Keratinocyte (primary cell): ENCODE measurements at regions not wholly inside any gene's neighbourhood (a gene's known extent, or its start where the extent isn't known, plus 50 kb on each side); places are given as distances from the start of the nearest gene placed in this dataset.

Experiments
- DNase-seq: peaks from one replicate; pipeline ENCODE4 v3.0.0-alpha.2; 2011; ENCODE audit warnings: low read depth, missing footprints, low spot score
- FAIRE-seq: peaks from 2 replicates; lab custom pipeline; 2011; peaks lifted over from hg19 to GRCh38; lab: Jason Lieb, UNC
- H2AFZ ChIP-seq: 2 replicates; pipeline ENCODE4 v1.6.0; 2012; ENCODE audit warnings: low read length, control low read depth, inconsistent platforms; ENCODE audit not compliant: control insufficient read depth
- H3K27ac ChIP-seq: 2 replicates; pipeline ENCODE4 v1.5.1; 2011; ENCODE audit warnings: low read length; ENCODE audit not compliant: control insufficient read depth, insufficient read depth
- H3K27me3 ChIP-seq: 3 replicates; pipeline ENCODE4 v1.6.0; 2011; ENCODE audit warnings: low read length; ENCODE audit not compliant: control insufficient read depth, insufficient read depth; ENCODE audit errors: extremely low read depth
- H3K36me3 ChIP-seq, 2 experiments: 2 replicates in 1 of 2; 3 replicates in 1 of 2; pipeline ENCODE4 v1.5.1; 2011; ENCODE audit warnings: low read length in 2 of 2, mild to moderate bottlenecking in 1 of 2; ENCODE audit not compliant: control insufficient read depth in 2 of 2, insufficient read depth in 2 of 2; ENCODE audit errors: extremely low read depth in 1 of 2
- H3K4me1 ChIP-seq: 3 replicates; pipeline ENCODE4 v1.5.1; 2011; ENCODE audit warnings: low read length; ENCODE audit not compliant: control insufficient read depth, insufficient read depth; ENCODE audit errors: extremely low read depth
- H3K4me2 ChIP-seq: 3 replicates; pipeline ENCODE4 v1.6.0; 2011; ENCODE audit warnings: low read depth, low read length; ENCODE audit not compliant: control insufficient read depth, insufficient read depth; ENCODE audit errors: extremely low read depth
- H3K4me3 ChIP-seq, 3 experiments: fragments of 200-600 bp in 1 of 3; sonication (generic) in 1 of 3; 2 replicates in 2 of 3; 3 replicates in 1 of 3; pipeline ENCODE4 v1.5.1; 2011 to 2016; ENCODE audit warnings: low read length in 3 of 3, mild to moderate bottlenecking in 3 of 3, control low read depth in 2 of 3, inconsistent platforms in 1 of 3, low read depth in 1 of 3, mixed read lengths in 1 of 3, mixed run types in 1 of 3, moderate library complexity in 1 of 3; ENCODE audit not compliant: control insufficient read depth in 2 of 3, insufficient read depth in 2 of 3; ENCODE audit errors: extremely low read depth in 1 of 3
- H3K79me2 ChIP-seq: 2 replicates; pipeline ENCODE4 v1.6.0; 2012; ENCODE audit warnings: low read length; ENCODE audit not compliant: control insufficient read depth, insufficient read depth
- H3K9ac ChIP-seq: 3 replicates; pipeline ENCODE4 v1.6.0; 2011; ENCODE audit warnings: low read length; ENCODE audit not compliant: control insufficient read depth, insufficient read depth; ENCODE audit errors: extremely low read depth
- H3K9me1 ChIP-seq: 3 replicates; pipeline ENCODE4 v1.6.0; 2011; ENCODE audit warnings: low read length; ENCODE audit not compliant: control insufficient read depth, insufficient read depth; ENCODE audit errors: extremely low read depth
- H3K9me3 ChIP-seq: 2 replicates; pipeline ENCODE4 v1.5.1; 2012; ENCODE audit warnings: low read depth, low read length; ENCODE audit not compliant: control insufficient read depth
- H4K20me1 ChIP-seq: 3 replicates; pipeline ENCODE4 v1.6.0; 2011; ENCODE audit warnings: low read length; ENCODE audit not compliant: control insufficient read depth, insufficient read depth; ENCODE audit errors: extremely low read depth
- CTCF ChIP-seq, 3 experiments: IDR thresholded peaks in 1 of 3; conservative IDR thresholded peaks in 1 of 3; optimal IDR thresholded peaks in 1 of 3; 2 replicates in 2 of 3; 3 replicates in 1 of 3; pipeline versions ENCODE3 to v1.5.1; 2011; ENCODE audit warnings: low read length in 3 of 3, mild to moderate bottlenecking in 3 of 3, moderate library complexity in 2 of 3, control low read depth in 1 of 3, inconsistent platforms in 1 of 3; ENCODE audit not compliant: insufficient read depth in 2 of 3; ENCODE audit errors: extremely low read depth in 1 of 3
- EZH2 ChIP-seq: IDR thresholded peaks from one replicate; pipeline ENCODE4 v1.6.1; 2012; ENCODE audit warnings: inconsistent platforms, mild to moderate bottlenecking, low read length, moderate library complexity
- dilution Hi-C: fragments of 300-500 bp; cut with MboI; formaldehyde crosslinking; loops from one replicate; pipeline ENCODE4 v1.7.0; 2020; ENCODE audit warnings: low sequenced_read_pairs; ENCODE audit not compliant: extremely low pct_ligation_motif_present

GRCh38 chr13:73779881-73780280 lies 354.3 kb downstream of the KLF12 start:
- dilution Hi-C loops: no loop called here
- Histone ChIP-seq H2AFZ (no peak overlapping the region), H3K9me3 (no peaks in the 10 kb centered on the region), H3K27ac (no peak overlapping the region), H3K79me2 (no peaks in the 10 kb centered on the region), H3K4me3 (no peak overlapping the region), H3K9me1 (no peaks in the 10 kb centered on the region), H3K9ac (no peak overlapping the region), H3K4me1 (no peaks in the 10 kb centered on the region), H3K27me3 (no peaks in the 10 kb centered on the region), H3K4me2 (no peak overlapping the region), H4K20me1 (no peaks in the 10 kb centered on the region), H3K36me3 (no peaks in the 10 kb centered on the region)
- DNase-seq (no peak), FAIRE-seq (no peak)
- TF ChIP-seq EZH2 (no peak), CTCF (optimal IDR thresholded peaks at IDR 0.05 in 1 of 3, IDR thresholded peaks at IDR 0.05 in 1 of 3, conservative IDR thresholded peaks at IDR 0.05 in 1 of 3; ENCODE audit: extremely low read depth in 1 of 3, insufficient read depth in 2 of 3, low read length in 3 of 3) (no peak)

- H3K4me3 ChIP-seq: no peak overlapping the region
- H3K4me1 ChIP-seq: no peaks in the 10 kb centered on the region
- H3K9me1 ChIP-seq: no peaks in the 10 kb centered on the region
- no peaks in the 10 kb centered on the region for H3K9me3 ChIP-seq
- DNase-seq: no peak
- H2AFZ ChIP-seq: no peak overlapping the region
- H3K79me2 ChIP-seq: no peaks in the 10 kb centered on the region
- H3K9ac ChIP-seq: no peak overlapping the region
- no peaks in the 10 kb centered on the region for H3K27me3 ChIP-seq
- H3K4me2 ChIP-seq: no peak overlapping the region
- no peaks in the 10 kb centered on the region for H4K20me1 ChIP-seq
- dilution Hi-C loops: no loop called here
- no peak overlapping the region for H3K27ac ChIP-seq
- no peak for FAIRE-seq
- H3K36me3 ChIP-seq: no peaks in the 10 kb centered on the region
- TF ChIP-seq EZH2: no peak
- no peak for TF ChIP-seq CTCF (optimal IDR thresholded peaks at IDR 0.05 in 1 of 3, IDR thresholded peaks at IDR 0.05 in 1 of 3, conservative IDR thresholded peaks at IDR 0.05 in 1 of 3; ENCODE audit: extremely low read depth in 1 of 3, insufficient read depth in 2 of 3, low read length in 3 of 3)
Measured at GRCh38 chr13:73778242-73778864, 355.9 kb downstream of the KLF12 start.
